B cell (primary cell): ENCODE measurements at regions not wholly inside any gene's neighbourhood (a gene's known extent, or its start where the extent isn't known, plus 50 kb on each side); places are given as distances from the start of the nearest gene placed in this dataset.
"Not testable (repeated sequence)": the region's sequence is repeated elsewhere in the genome, so short reads cannot be mapped to it uniquely, and the experiment has no call there.

Experiments
- ATAC-seq: fragments of 200-7000 bp; cut with Tn5 transposase; one replicate; pipeline ENCODE4 v1.10.0; 2021; ENCODE audit warnings: low read depth, mild to moderate bottlenecking, moderate number of reproducible peaks, moderate library complexity
- CTCF ChIA-PET: fragments of 350-600 bp; sonication (Branson Sonifier 250); formaldehyde crosslinking; loops from one replicate; lab custom pipeline; 2021; ENCODE audit warnings: antibody characterized with exemption, inconsistent platforms; lab: Charles Lee
- POLR2A ChIA-PET: fragments of 350-600 bp; sonication (Branson Sonifier 250); formaldehyde crosslinking; loops from one replicate; lab custom pipeline; 2021; ENCODE audit warnings: antibody characterized with exemption; lab: Charles Lee
- DNase-seq: peaks from one replicate; pipeline ENCODE4 v3.0.0; 2013
- H2AFZ ChIP-seq: 2 replicates; pipeline ENCODE4 v1.6.1; 2012; ENCODE audit warnings: mild to moderate bottlenecking, low read depth, low read length; ENCODE audit not compliant: insufficient read depth, poor library complexity, severe bottlenecking
- H3K27ac ChIP-seq, 2 donors: 1 replicate in 1 of 2; 2 replicates in 1 of 2; pipeline ENCODE4 v1.5.1; 2012 to 2013; ENCODE audit warnings: low read length in 2 of 2, mild to moderate bottlenecking in 2 of 2, moderate library complexity in 1 of 2
- H3K27me3 ChIP-seq, 4 experiments: fragments of 200-600 bp in 1 of 4; sonication (generic) in 1 of 4; replicated peaks in 1 of 4; 1 replicate in 2 of 4; 2 replicates in 2 of 4; pipeline versions ENCODE4 v1.6.1 to v1.7.0; 2013 to 2016; ENCODE audit warnings: low read length in 3 of 4, mild to moderate bottlenecking in 2 of 4, mixed read lengths in 1 of 4, moderate library complexity in 1 of 4; ENCODE audit not compliant: insufficient read depth in 4 of 4, control insufficient read depth in 3 of 4; ENCODE audit errors: control extremely low read depth in 1 of 4
- H3K36me3 ChIP-seq, 2 experiments: replicated peaks in 1 of 2; 1 replicate in 1 of 2; 2 replicates in 1 of 2; pipeline versions ENCODE4 v1.6.1 to v1.7.1; 2013; ENCODE audit warnings: low read length in 1 of 2; ENCODE audit not compliant: insufficient read depth in 2 of 2, control insufficient read depth in 1 of 2; ENCODE audit errors: control extremely low read depth in 1 of 2, extremely low read depth in 1 of 2
- H3K4me1 ChIP-seq, 2 donors: fragments of 200-600 bp in 1 of 2; sonication (generic) in 1 of 2; 1 replicate in 1 of 2; 2 replicates in 1 of 2; pipeline versions ENCODE4 v1.5.1 to v1.6.1; 2013 to 2017; ENCODE audit warnings: low read length in 2 of 2; ENCODE audit not compliant: control insufficient read depth in 2 of 2, insufficient read depth in 2 of 2
- H3K4me2 ChIP-seq: replicated peaks from 2 replicates; pipeline ENCODE3; 2012; ENCODE audit warnings: mild to moderate bottlenecking, low read depth, low read length; ENCODE audit not compliant: poor library complexity, severe bottlenecking
- H3K4me3 ChIP-seq, 5 experiments: fragments of 200-600 bp in 1 of 5; sonication (generic) in 1 of 5; 1 replicate in 3 of 5; 2 replicates in 2 of 5; pipeline versions ENCODE4 v1.5.1 to v1.7.0; 2011 to 2016; ENCODE audit warnings: low read length in 4 of 5, mild to moderate bottlenecking in 4 of 5, low read depth in 2 of 5, control low read depth in 1 of 5, moderate library complexity in 1 of 5; ENCODE audit not compliant: insufficient read depth in 1 of 5; ENCODE audit errors: control extremely low read depth in 1 of 5, extremely low read depth in 1 of 5
- H3K79me2 ChIP-seq: fragments of 200-600 bp; sonication (generic); one replicate; pipeline ENCODE4 v1.6.0; 2016; ENCODE audit warnings: low read length; ENCODE audit not compliant: control insufficient read depth, insufficient read depth
- H3K9ac ChIP-seq: fragments of 200-600 bp; sonication (generic); 2 replicates; pipeline ENCODE4 v1.6.1; 2017; ENCODE audit warnings: mild to moderate bottlenecking, low read length, moderate library complexity
- H3K9me3 ChIP-seq, 3 donors: one replicate each; pipeline versions ENCODE4 v1.6.1 to v1.7.1; 2013; ENCODE audit warnings: low read length in 2 of 3; ENCODE audit not compliant: control insufficient read depth in 2 of 3, insufficient read depth in 1 of 3; ENCODE audit errors: control extremely low read depth in 1 of 3
- H4K20me1 ChIP-seq: 2 replicates; pipeline ENCODE4 v1.6.0; 2012; ENCODE audit warnings: mild to moderate bottlenecking, low read length; ENCODE audit not compliant: insufficient read depth, control insufficient read depth, poor library complexity, severe bottlenecking
- H3K27ac Mint-ChIP-seq: one replicate; pipeline ENCODE4 v1.8.0; 2021; ENCODE audit warnings: mixed read lengths
- H3K27me3 Mint-ChIP-seq: one replicate; pipeline ENCODE4 v1.8.0; 2021; ENCODE audit warnings: mixed read lengths
- H3K4me1 Mint-ChIP-seq: one replicate; pipeline ENCODE4 v1.8.0; 2021; ENCODE audit warnings: mixed read lengths
- H3K4me3 Mint-ChIP-seq: one replicate; pipeline ENCODE4 v1.8.0; 2021; ENCODE audit warnings: mixed read lengths
- H3K9me3 Mint-ChIP-seq: one replicate; pipeline ENCODE4 v1.8.0; 2022; ENCODE audit warnings: mixed read lengths; ENCODE audit not compliant: insufficient read depth
- WGBS: methylation state at CpG from one replicate; pipeline ENCODE4 v1.1.5; 2013; ENCODE audit warnings: missing lambda C conversion rate; ENCODE audit not compliant: insufficient coverage; 5-methylcytosine and 5-hydroxymethylcytosine counted together
- intact Hi-C: fragments of 100-400 bp; cut with micrococcal nuclease; formaldehyde crosslinking; loops from one replicate; pipeline ENCODE4 v1.10.0; 2022

- H4K20me1 ChIP-seq, H3K27ac ChIP-seq, H3K4me3 ChIP-seq, H3K36me3 ChIP-seq, POLR2A ChIA-PET, H3K9ac ChIP-seq, H3K4me1 Mint-ChIP-seq, H3K27me3 ChIP-seq, H3K4me2 ChIP-seq, CTCF ChIA-PET, H3K9me3 Mint-ChIP-seq, ATAC-seq, H3K4me3 Mint-ChIP-seq, H3K27me3 Mint-ChIP-seq, H2AFZ ChIP-seq, H3K79me2 ChIP-seq, H3K4me1 ChIP-seq, DNase-seq, intact Hi-C loops, H3K27ac Mint-ChIP-seq: not testable (repeated sequence)
- 79% methylated on average over 16 of the region's 24 CpGs for WGBS
- peaks cover 0 to 21% (median 0%) of the 10 kb centered on the region in 3 donors for H3K9me3 ChIP-seq
These were observed 581.3 kb downstream of the TUBA3C start for GRCh38 chr13:18600366-18600765.

GRCh38 chr13:18599791-18600211 is 581.8 kb downstream of the TUBA3C start:
- H3K27me3 ChIP-seq, H3K4me3 Mint-ChIP-seq, H3K4me1 ChIP-seq, H3K27ac ChIP-seq, H3K4me1 Mint-ChIP-seq, DNase-seq, H3K27me3 Mint-ChIP-seq, intact Hi-C loops, H3K9me3 Mint-ChIP-seq, CTCF ChIA-PET, H3K9ac ChIP-seq, H3K4me2 ChIP-seq, H3K4me3 ChIP-seq, H4K20me1 ChIP-seq, H3K79me2 ChIP-seq, POLR2A ChIA-PET, H3K27ac Mint-ChIP-seq, H2AFZ ChIP-seq, H3K36me3 ChIP-seq, ATAC-seq: not testable (repeated sequence)
- 65% methylated on average over 11 of the region's 25 CpGs for WGBS
- peaks cover 0 to 21% (median 0%) of the 10 kb centered on the region in 3 donors for H3K9me3 ChIP-seq

- H2AFZ ChIP-seq, DNase-seq, H3K27ac Mint-ChIP-seq, H3K4me3 ChIP-seq, POLR2A ChIA-PET, H3K4me2 ChIP-seq, H3K36me3 ChIP-seq, H4K20me1 ChIP-seq, CTCF ChIA-PET, H3K4me1 Mint-ChIP-seq, H3K27me3 ChIP-seq, ATAC-seq, H3K79me2 ChIP-seq, H3K9me3 Mint-ChIP-seq, H3K4me1 ChIP-seq, intact Hi-C loops, H3K27me3 Mint-ChIP-seq, H3K4me3 Mint-ChIP-seq, H3K27ac ChIP-seq, H3K9ac ChIP-seq: not testable (repeated sequence)
- WGBS = 69% methylated on average over 14 of the region's 24 CpGs
- H3K9me3 ChIP-seq = peaks cover 0 to 23% (median 0%) of the 10 kb centered on the region in 3 donors
These were observed 583.1 kb downstream of the TUBA3C start for GRCh38 chr13:18598543-18598942.

GRCh38 chr13:18597940-18598339 is 583.7 kb downstream of the TUBA3C start:
- H4K20me1 ChIP-seq, H3K27ac ChIP-seq, H3K4me1 ChIP-seq, H3K79me2 ChIP-seq, H3K9ac ChIP-seq, H3K9me3 Mint-ChIP-seq, H3K4me2 ChIP-seq, DNase-seq, H3K4me3 ChIP-seq, POLR2A ChIA-PET, H3K36me3 ChIP-seq, H3K4me3 Mint-ChIP-seq, H3K27me3 ChIP-seq, H3K27ac Mint-ChIP-seq, intact Hi-C loops, H2AFZ ChIP-seq, CTCF ChIA-PET, H3K4me1 Mint-ChIP-seq, H3K27me3 Mint-ChIP-seq, ATAC-seq: not testable (repeated sequence)
- 89% methylated on average over 14 of the region's 14 CpGs for whole genome bisulfite sequencing
- H3K9me3 ChIP-seq = peaks cover 0 to 23% (median 0%) of the 10 kb centered on the region in 3 donors
